Right lobe of liver (tissue), 6 donors: ENCODE measurements at regions not wholly inside any gene's neighbourhood (a gene's known extent, or its start where the extent isn't known, plus 50 kb on each side); places are given as distances from the start of the nearest gene placed in this dataset.

ENCODE experiments used
- ATAC-seq, 4 donors: fragments of 200-7000 bp; cut with Tn5 transposase; one replicate each; pipeline ENCODE4 v1.9.1; 2020; ENCODE audit warnings: mild to moderate bottlenecking in 4 of 4, moderate library complexity in 4 of 4
- DNase-seq, 3 donors: peaks; one replicate each; pipeline ENCODE4 v3.0.0-alpha.2; 2020
- H3K27ac ChIP-seq, 3 donors: fragments of 200-600 bp; one replicate each; pipeline ENCODE4 v1.8.0; 2022
- H3K27me3 ChIP-seq, 2 donors: fragments of 200-600 bp; one replicate each; pipeline ENCODE4 v1.8.0; 2022
- H3K36me3 ChIP-seq, 4 donors: fragments of 200-600 bp; sonication (generic) in 1 of 4; one replicate each; pipeline versions ENCODE4 v1.5.1 to v1.8.0; 2017 to 2022; ENCODE audit warnings: control low read depth in 1 of 4
- H3K4me1 ChIP-seq, 4 donors: fragments of 200-600 bp; sonication (generic) in 1 of 4; one replicate each; pipeline versions ENCODE4 v1.5.1 to v1.8.0; 2017 to 2022; ENCODE audit warnings: control low read depth in 1 of 4
- H3K4me3 ChIP-seq, 3 donors: fragments of 200-600 bp; one replicate each; pipeline ENCODE4 v1.8.0; 2022
- H3K9me3 ChIP-seq, 4 donors: fragments of 200-600 bp; sonication (generic) in 1 of 4; one replicate each; pipeline versions ENCODE4 v1.5.1 to v1.8.0; 2017 to 2022; ENCODE audit warnings: control low read depth in 1 of 4
- CTCF ChIP-seq, 4 donors: fragments of 200-600 bp in 3 of 4; fragments of 450-650 bp in 1 of 4; IDR thresholded peaks; one replicate each; pipeline versions ENCODE4 v1.5.1 to v1.8.0; 2016 to 2022; ENCODE audit warnings: antibody characterized with exemption in 4 of 4, mild to moderate bottlenecking in 2 of 4
- POLR2A ChIP-seq: fragments of 450-650 bp; IDR thresholded peaks from one replicate; pipeline ENCODE4 v1.6.1; 2017; ENCODE audit warnings: antibody characterized with exemption, mild to moderate bottlenecking
- WGBS: methylation state at CpG from one replicate; pipeline ENCODE4 v1.1.6; 2018; ENCODE audit warnings: low coverage, low lambda C conversion rate; ENCODE audit not compliant: insufficient coverage; ENCODE audit errors: missing lambda C conversion rate; 5-methylcytosine and 5-hydroxymethylcytosine counted together
- intact Hi-C, 2 donors: fragments of 100-400 bp; cut with DNase I; formaldehyde crosslinking; loops; one replicate each; pipeline versions ENCODE4 v1.11.2 to v1.14.1; 2022
- donor health status: DM: no; HTN: yes; CAD: no.
- donor health status: DM: no; HTN: no; CAD: no.
- donor health status: DM: no; HTN: no; CAD: no.
- donor health status: DM: no; HTN: yes; CAD: no.
- donor health status: DM: no; HTN: yes; CAD: no.

- ATAC-seq (no peak), DNase-seq (no peak)
- 45% methylated on average over 2 of the region's 2 CpGs for WGBS
Observed at GRCh38 chr3:192010490-192010889, 549.5 kb downstream of the PYDC2 start.

GRCh38 chr3:192011137-192011536, 550.2 kb downstream of the PYDC2 start:
- no peaks in the 10 kb centered on the region for H3K9me3 ChIP-seq
- H3K36me3 ChIP-seq: no peaks in the 10 kb centered on the region
- intact Hi-C loops: no loop called here
- no peak for TF ChIP-seq CTCF (IDR thresholded peaks at IDR 0.05)
- no peak for TF ChIP-seq POLR2A
- 73% methylated on average over 1 of the region's 1 CpG for WGBS
- no peak overlapping the region for H3K4me3 ChIP-seq
- H3K27ac ChIP-seq: no peak overlapping the region
- ATAC-seq (no peak), DNase-seq (no peak)
- H3K4me1 ChIP-seq: no peaks in the 10 kb centered on the region
- no peaks in the 10 kb centered on the region for H3K27me3 ChIP-seq

More at GRCh38 chr3:192010490-192010889, 549.5 kb downstream of the PYDC2 start:
- H3K27me3 ChIP-seq: no peaks in the 10 kb centered on the region
- H3K36me3 ChIP-seq: no peaks in the 10 kb centered on the region
- no peak overlapping the region for H3K27ac ChIP-seq
- no peaks in the 10 kb centered on the region for H3K4me1 ChIP-seq
- no peaks in the 10 kb centered on the region for H3K9me3 ChIP-seq
- intact Hi-C loops: no loop called here
- TF ChIP-seq CTCF (IDR thresholded peaks at IDR 0.05) (no peak), POLR2A (no peak)
- H3K4me3 ChIP-seq: no peak overlapping the region

- DNase-seq (no peak), ATAC-seq (no peak)
- H3K4me3 ChIP-seq: no peak overlapping the region
- H3K27ac ChIP-seq: no peak overlapping the region
- TF ChIP-seq CTCF (IDR thresholded peaks at IDR 0.05) (no peak), POLR2A (no peak)
- no peaks in the 10 kb centered on the region for H3K36me3 ChIP-seq
- intact Hi-C loops: no loop called here
- no peaks in the 10 kb centered on the region for H3K4me1 ChIP-seq
- H3K27me3 ChIP-seq: no peaks in the 10 kb centered on the region
- WGBS: 33% methylated on average over 1 of the region's 1 CpG
- H3K9me3 ChIP-seq: no peaks in the 10 kb centered on the region
Observed at GRCh38 chr3:192013110-192013509, 552.1 kb downstream of the PYDC2 start.

- no peak for ATAC-seq
- DNase-seq: no peak
- H3K27ac ChIP-seq: no peak overlapping the region
- H3K4me3 ChIP-seq: no peak overlapping the region
- intact Hi-C loops: no loop called here
- no peaks in the 10 kb centered on the region for H3K9me3 ChIP-seq
- H3K36me3 ChIP-seq: no peaks in the 10 kb centered on the region
- no peaks in the 10 kb centered on the region for H3K4me1 ChIP-seq
- WGBS: 39% methylated on average over 2 of the region's 2 CpGs
- no peaks in the 10 kb centered on the region for H3K27me3 ChIP-seq
- TF ChIP-seq POLR2A: no peak
- TF ChIP-seq CTCF (IDR thresholded peaks at IDR 0.05): no peak
Observed at GRCh38 chr3:192022412-192022811, 561.4 kb downstream of the PYDC2 start.

GRCh38 chr3:192024751-192025150, 563.8 kb downstream of the PYDC2 start:
- Histone ChIP-seq H3K27me3 (no peaks in the 10 kb centered on the region), H3K36me3 (no peaks in the 10 kb centered on the region), H3K4me3 (no peak overlapping the region), H3K27ac (no peak overlapping the region), H3K4me1 (no peaks in the 10 kb centered on the region), H3K9me3 (no peaks in the 10 kb centered on the region)
- 27% methylated on average over 1 of the region's 1 CpG for WGBS
- ATAC-seq (no peak), DNase-seq (no peak)
- intact Hi-C loops: no loop called here
- TF ChIP-seq POLR2A (no peak), CTCF (IDR thresholded peaks at IDR 0.05) (no peak)
